GM12891 (cell line): ENCODE measurements at regions not wholly inside any gene's neighbourhood (a gene's known extent, or its start where the extent isn't known, plus 50 kb on each side); places are given as distances from the start of the nearest gene placed in this dataset.

Experiments
- DNase-seq: peaks from one replicate; pipeline ENCODE4 v3.0.0; 2011; ENCODE audit warnings: low spot score; ENCODE audit not compliant: insufficient read length
- FAIRE-seq: peaks from 2 replicates; lab custom pipeline; 2011; peaks lifted over from hg19 to GRCh38; lab: Jason Lieb, UNC
- PAX5 ChIP-seq: IDR thresholded peaks from 2 replicates; pipeline ENCODE4 v1.6.1; 2011; ENCODE audit warnings: low read length, moderate library complexity, mild to moderate bottlenecking; ENCODE audit not compliant: insufficient read depth, severe bottlenecking
- POLR2A ChIP-seq: IDR thresholded peaks from 2 replicates; pipeline ENCODE4 v1.6.1; 2011; ENCODE audit warnings: low read depth, low read length, control low read depth
- POLR2AphosphoS5 ChIP-seq: IDR thresholded peaks from 2 replicates; pipeline ENCODE4 v1.6.1; 2011; ENCODE audit warnings: low read depth, low read length, control low read depth
- POU2F2 ChIP-seq: IDR thresholded peaks from 2 replicates; pipeline ENCODE4 v1.6.1; 2011; ENCODE audit warnings: low read depth, mild to moderate bottlenecking, control low read depth, low read length, moderate library complexity
- SPI1 ChIP-seq: IDR thresholded peaks from 2 replicates; pipeline ENCODE4 v1.6.1; 2011; ENCODE audit warnings: low read depth, low read length, control low read depth
- TAF1 ChIP-seq: IDR thresholded peaks from 2 replicates; pipeline ENCODE4 v1.6.1; 2011; ENCODE audit warnings: low read depth, low read length, control low read depth

GRCh38 chr7:115749924-115750323 lies 280.6 kb downstream of the TFEC start:
- DNase-seq = no peak
- TF ChIP-seq POLR2A = no peak
- no peak for TF ChIP-seq SPI1
- no peak for TF ChIP-seq TAF1
- no peak for TF ChIP-seq POLR2AphosphoS5
- no peak for TF ChIP-seq PAX5
- TF ChIP-seq POU2F2 = no peak
- no peak for FAIRE-seq

GRCh38 chr7:115748123-115748738 lies 282.3 kb downstream of the TFEC start:
- TF ChIP-seq POLR2AphosphoS5 = no peak
- TF ChIP-seq PAX5 = no peak
- no peak for DNase-seq
- FAIRE-seq = no peak

GRCh38 chr7:115747174-115747573 lies 283.4 kb downstream of the TFEC start:
- no peak for FAIRE-seq
- TF ChIP-seq POU2F2 (no peak), POLR2AphosphoS5 (no peak), PAX5 (no peak), SPI1 (no peak), POLR2A (no peak), TAF1 (no peak)
- DNase-seq = no peak

- TF ChIP-seq PAX5 (no peak), TAF1 (no peak), SPI1 (no peak), POU2F2 (no peak), POLR2AphosphoS5 (no peak), POLR2A (no peak)
- FAIRE-seq = no peak
- no peak for DNase-seq
These were observed 290.5 kb downstream of the TFEC start for GRCh38 chr7:115740043-115740442.

GRCh38 chr7:115734641-115735040 lies 295.9 kb downstream of the TFEC start:
- no peak for FAIRE-seq
- DNase-seq = no peak
- TF ChIP-seq TAF1 (no peak), POLR2AphosphoS5 (no peak), SPI1 (no peak), PAX5 (no peak)

GRCh38 chr7:115731796-115732471 lies 298.6 kb downstream of the TFEC start:
- no peak for TF ChIP-seq POLR2A
- no peak for TF ChIP-seq PAX5
- no peak for TF ChIP-seq TAF1
- TF ChIP-seq POLR2AphosphoS5 = no peak
- TF ChIP-seq POU2F2 = no peak
- TF ChIP-seq SPI1 = no peak
- no peak for DNase-seq

GRCh38 chr7:115728518-115728917 lies 302.0 kb downstream of the TFEC start:
- no peak for TF ChIP-seq POLR2A
- TF ChIP-seq TAF1 = no peak
- no peak for TF ChIP-seq POLR2AphosphoS5
- TF ChIP-seq PAX5 = no peak
- TF ChIP-seq SPI1 = no peak
- no peak for TF ChIP-seq POU2F2
- DNase-seq = no peak
- FAIRE-seq = no peak

More at GRCh38 chr7:115731796-115732471, 298.6 kb downstream of the TFEC start:
- no peak for FAIRE-seq

GRCh38 chr7:115724400-115725056 lies 306.0 kb downstream of the TFEC start:
- no peak for TF ChIP-seq POLR2A
- TF ChIP-seq SPI1 = no peak
- TF ChIP-seq POLR2AphosphoS5 = no peak
- no peak for TF ChIP-seq POU2F2
- no peak for TF ChIP-seq PAX5
- no peak for TF ChIP-seq TAF1
- no peak for FAIRE-seq
- no peak for DNase-seq

- FAIRE-seq (no peak), DNase-seq (no peak)
- TF ChIP-seq POLR2AphosphoS5 = no peak
- no peak for TF ChIP-seq POLR2A
- no peak for TF ChIP-seq TAF1
- TF ChIP-seq SPI1 = no peak
These were observed 308.1 kb downstream of the TFEC start for GRCh38 chr7:115722302-115722977.
